DMS53 (cell line): ENCODE measurements at regions not wholly inside any gene's neighbourhood (a gene's known extent, or its start where the extent isn't known, plus 50 kb on each side); places are given as distances from the start of the nearest gene placed in this dataset.
"Not testable (repeated sequence)": the region's sequence is repeated elsewhere in the genome, so short reads cannot be mapped to it uniquely, and the experiment has no call there.

Experiments used
- DNase-seq: peaks from one replicate; lab custom pipeline; 2025; lab: John Stamatoyannopoulos, UW

GRCh38 chr11:3444420-3444744 lies 65.4 kb upstream of the ZNF195 start:
- not testable (repeated sequence) for DNase-seq

GRCh38 chr11:3443700-3444419 lies 64.9 kb upstream of the ZNF195 start:
- peak; percentile 55 for DNase-seq

- not testable (repeated sequence) for DNase-seq
Observed at GRCh38 chr11:3437441-3437840, 58.5 kb upstream of the ZNF195 start.

DNA sequence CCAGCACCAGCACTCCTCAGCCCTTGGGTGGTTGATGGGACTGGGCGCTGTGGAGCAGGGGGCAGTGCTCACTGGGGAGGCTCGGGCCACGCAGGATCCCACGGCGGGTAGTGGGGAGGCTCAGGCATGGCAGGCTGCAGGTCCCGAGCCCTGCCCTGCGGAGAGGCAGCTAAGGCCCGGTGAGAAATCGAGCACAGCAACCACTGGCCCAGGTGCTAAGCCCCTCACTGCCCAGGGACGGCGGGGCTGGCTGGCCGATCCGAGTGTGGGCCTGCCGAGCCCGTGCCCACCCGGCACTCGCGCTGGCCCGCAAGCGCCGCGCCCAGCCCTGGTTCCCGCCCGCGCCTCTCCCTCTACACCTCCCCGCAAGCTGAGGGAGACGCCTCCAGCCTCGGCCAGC lies 56.0 kb upstream of the ZNF195 start:
- no peak for DNase-seq

- DNase-seq = not testable (repeated sequence)
Observed at GRCh38 chr11:3429191-3429590, 50.2 kb upstream of the ZNF195 start.
